AG04449 (cell line): ENCODE measurements at regions not wholly inside any gene's neighbourhood (a gene's known extent, or its start where the extent isn't known, plus 50 kb on each side); places are given as distances from the start of the nearest gene placed in this dataset.

Experiments
- CTCF ChIA-PET: fragments of 350-600 bp; formaldehyde crosslinking; extraction: SDS; loops from one replicate; lab custom pipeline; 2021; ENCODE audit warnings: antibody characterized with exemption; lab: Yijun Ruan, JAX
- POLR2A ChIA-PET: fragments of 400-600, 350-600 bp; formaldehyde crosslinking; extraction: SDS; loops from one replicate; lab custom pipeline; 2020; ENCODE audit warnings: antibody characterized with exemption, inconsistent platforms; lab: Yijun Ruan, JAX
- DNase-seq: peaks from one replicate; pipeline ENCODE4 v3.0.0-alpha.2; 2010; ENCODE audit warnings: low read depth, low spot score
- H3K4me3 ChIP-seq: 2 replicates; pipeline ENCODE4 v1.5.1; 2011; ENCODE audit warnings: low read depth, mild to moderate bottlenecking, control low read depth, low read length
- TF ChIP-seq, protein P1 (sequence below): IDR thresholded peaks from one replicate; pipeline ENCODE4 v1.5.1; 2011; ENCODE audit warnings: mild to moderate bottlenecking, moderate library complexity, low read length, control low read depth, inconsistent platforms; ENCODE audit not compliant: insufficient read depth; ENCODE audit errors: missing control alignments

- TF ChIP-seq, protein P1, sequence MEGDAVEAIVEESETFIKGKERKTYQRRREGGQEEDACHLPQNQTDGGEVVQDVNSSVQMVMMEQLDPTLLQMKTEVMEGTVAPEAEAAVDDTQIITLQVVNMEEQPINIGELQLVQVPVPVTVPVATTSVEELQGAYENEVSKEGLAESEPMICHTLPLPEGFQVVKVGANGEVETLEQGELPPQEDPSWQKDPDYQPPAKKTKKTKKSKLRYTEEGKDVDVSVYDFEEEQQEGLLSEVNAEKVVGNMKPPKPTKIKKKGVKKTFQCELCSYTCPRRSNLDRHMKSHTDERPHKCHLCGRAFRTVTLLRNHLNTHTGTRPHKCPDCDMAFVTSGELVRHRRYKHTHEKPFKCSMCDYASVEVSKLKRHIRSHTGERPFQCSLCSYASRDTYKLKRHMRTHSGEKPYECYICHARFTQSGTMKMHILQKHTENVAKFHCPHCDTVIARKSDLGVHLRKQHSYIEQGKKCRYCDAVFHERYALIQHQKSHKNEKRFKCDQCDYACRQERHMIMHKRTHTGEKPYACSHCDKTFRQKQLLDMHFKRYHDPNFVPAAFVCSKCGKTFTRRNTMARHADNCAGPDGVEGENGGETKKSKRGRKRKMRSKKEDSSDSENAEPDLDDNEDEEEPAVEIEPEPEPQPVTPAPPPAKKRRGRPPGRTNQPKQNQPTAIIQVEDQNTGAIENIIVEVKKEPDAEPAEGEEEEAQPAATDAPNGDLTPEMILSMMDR, result no peak
- no peak for DNase-seq
- CTCF ChIA-PET, result no interaction called here
- POLR2A ChIA-PET, result no interaction called here
- no peak overlapping the region for H3K4me3 ChIP-seq
These were observed 274.4 kb upstream of the RORA start for GRCh38 chr15:61503383-61503969.

- TF ChIP-seq, protein P1, result no peak
- ChIA-PET POLR2A (no interaction called here), CTCF (no interaction called here)
- no peak for DNase-seq
- H3K4me3 ChIP-seq, result no peak overlapping the region
These were observed 272.8 kb upstream of the RORA start for GRCh38 chr15:61501815-61502389.

GRCh38 chr15:61500951-61501620 is 272.0 kb upstream of the RORA start:
- H3K4me3 ChIP-seq, result no peak overlapping the region
- no peak for DNase-seq
- POLR2A ChIA-PET, result no interaction called here
- CTCF ChIA-PET, result no interaction called here
- TF ChIP-seq, protein P1, result no peak

DNA sequence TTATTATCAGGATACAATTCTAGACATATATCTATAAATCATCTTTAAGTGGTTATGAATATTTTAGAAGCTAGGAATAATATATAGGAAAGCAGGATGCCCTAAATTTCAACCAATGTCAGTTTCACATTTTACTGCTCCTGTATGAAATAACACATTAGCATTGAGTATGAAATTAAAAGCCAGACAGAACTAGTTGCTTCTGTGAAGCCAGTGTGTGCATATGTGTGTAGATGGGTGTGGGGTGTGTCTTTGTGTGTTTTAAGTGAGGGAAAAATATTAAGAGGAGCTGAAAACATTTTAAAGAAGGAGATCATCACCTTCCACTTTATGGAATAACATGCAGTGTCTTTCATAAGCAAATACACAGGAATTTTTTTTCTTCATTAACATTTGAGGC is 271.4 kb upstream of the RORA start:
- no peak overlapping the region for H3K4me3 ChIP-seq
- TF ChIP-seq, protein P1, result no peak
- POLR2A ChIA-PET, result no interaction called here
- CTCF ChIA-PET, result no interaction called here
- DNase-seq, result no peak

GRCh38 chr15:61499376-61499775 is 270.3 kb upstream of the RORA start:
- ChIA-PET CTCF (no interaction called here), POLR2A (no interaction called here)
- no peak overlapping the region for H3K4me3 ChIP-seq
- DNase-seq, result no peak
- TF ChIP-seq, protein P1, result no peak

GRCh38 chr15:61489571-61489970 is 260.5 kb upstream of the RORA start:
- CTCF ChIA-PET, result no interaction called here
- TF ChIP-seq, protein P1, result no peak
- no peak for DNase-seq
- POLR2A ChIA-PET, result no interaction called here
- no peak overlapping the region for H3K4me3 ChIP-seq
